Chondrocyte (in vitro differentiated cells): ENCODE measurements at regions not wholly inside any gene's neighbourhood (a gene's known extent, or its start where the extent isn't known, plus 50 kb on each side); places are given as distances from the start of the nearest gene placed in this dataset.

ENCODE experiments used
- DNase-seq: peaks from one replicate; pipeline ENCODE4 v3.0.0; 2021; ENCODE audit warnings: mixed read lengths, low spot score
- H3K27ac Mint-ChIP-seq: one replicate; pipeline ENCODE4 v1.8.0; 2021; ENCODE audit warnings: mild to moderate bottlenecking, moderate library complexity, mixed read lengths; ENCODE audit not compliant: unreplicated experiment
- H3K27me3 Mint-ChIP-seq: 2 replicates; pipeline ENCODE4 v1.8.0; 2021; ENCODE audit warnings: low read depth, mixed read lengths
- H3K36me3 Mint-ChIP-seq: 2 replicates; pipeline ENCODE4 v1.8.0; 2021; ENCODE audit warnings: low read depth, mixed read lengths
- H3K4me1 Mint-ChIP-seq: 2 replicates; pipeline ENCODE4 v1.8.0; 2021; ENCODE audit warnings: low read depth, mild to moderate bottlenecking, mixed read lengths
- H3K4me3 Mint-ChIP-seq: one replicate; pipeline ENCODE4 v1.8.0; 2021; ENCODE audit warnings: mild to moderate bottlenecking, moderate library complexity, mixed read lengths; ENCODE audit not compliant: unreplicated experiment
- H3K9me3 Mint-ChIP-seq: 2 replicates; pipeline ENCODE4 v1.8.0; 2021; ENCODE audit warnings: low read depth, mixed read lengths
- CTCF ChIP-seq: fragments of 200-600 bp; sonication (generic); IDR thresholded peaks from 2 replicates; pipeline ENCODE4 v1.5.0; 2021; ENCODE audit warnings: antibody characterized with exemption, mild to moderate bottlenecking, moderate library complexity

GRCh38 chr6:40082278-40083043 is 148.2 kb upstream of the MOCS1 start:
- Mint-ChIP-seq H3K4me1 (no peaks in the 10 kb centered on the region), H3K9me3 (peaks cover 2% of the 10 kb centered on the region), H3K4me3 (no peak overlapping the region), H3K27me3 (peaks cover 28% of the 10 kb centered on the region), H3K36me3 (no peaks in the 10 kb centered on the region), H3K27ac (no peak overlapping the region)
- TF ChIP-seq CTCF, result no peak
- no peak for DNase-seq

- H3K27ac Mint-ChIP-seq, result no peak overlapping the region
- H3K36me3 Mint-ChIP-seq, result no peaks in the 10 kb centered on the region
- peaks cover 2% of the 10 kb centered on the region for H3K9me3 Mint-ChIP-seq
- DNase-seq, result no peak
- no peaks in the 10 kb centered on the region for H3K4me1 Mint-ChIP-seq
- peaks cover 34% of the 10 kb centered on the region for H3K27me3 Mint-ChIP-seq
- H3K4me3 Mint-ChIP-seq, result no peak overlapping the region
- TF ChIP-seq CTCF, result no peak
These were observed 143.5 kb upstream of the MOCS1 start for GRCh38 chr6:40077736-40078135.

- TF ChIP-seq CTCF, result no peak
- no peak for DNase-seq
- no peaks in the 10 kb centered on the region for H3K4me1 Mint-ChIP-seq
- H3K36me3 Mint-ChIP-seq, result no peaks in the 10 kb centered on the region
- H3K9me3 Mint-ChIP-seq, result no peaks in the 10 kb centered on the region
- H3K4me3 Mint-ChIP-seq, result no peak overlapping the region
- H3K27ac Mint-ChIP-seq, result no peak overlapping the region
- H3K27me3 Mint-ChIP-seq, result peaks cover 31% of the 10 kb centered on the region
These were observed 143.1 kb upstream of the MOCS1 start for GRCh38 chr6:40077315-40077714.

GRCh38 chr6:40075056-40075590 is 140.9 kb upstream of the MOCS1 start:
- no peak for TF ChIP-seq CTCF
- Mint-ChIP-seq H3K4me1 (no peaks in the 10 kb centered on the region), H3K27me3 (peaks cover 29% of the 10 kb centered on the region), H3K4me3 (no peak overlapping the region), H3K27ac (no peak overlapping the region), H3K36me3 (no peaks in the 10 kb centered on the region), H3K9me3 (no peaks in the 10 kb centered on the region)
- no peak for DNase-seq

GRCh38 chr6:40074306-40075055 is 140.2 kb upstream of the MOCS1 start:
- no peak for DNase-seq
- Mint-ChIP-seq H3K9me3 (no peaks in the 10 kb centered on the region), H3K4me1 (no peaks in the 10 kb centered on the region), H3K4me3 (no peak overlapping the region), H3K27me3 (peaks cover 33% of the 10 kb centered on the region), H3K36me3 (no peaks in the 10 kb centered on the region), H3K27ac (no peak overlapping the region)
- no peak for TF ChIP-seq CTCF
